Neural cell (in vitro differentiated cells): ENCODE measurements at regions not wholly inside any gene's neighbourhood (a gene's known extent, or its start where the extent isn't known, plus 50 kb on each side); places are given as distances from the start of the nearest gene placed in this dataset.

ENCODE experiments used
- EP300 ChIP-seq: fragments of 450-650 bp; conservative IDR thresholded peaks from 2 replicates; pipeline ENCODE4 v1.6.1; 2014; ENCODE audit warnings: antibody characterized with exemption, mild to moderate bottlenecking, moderate library complexity; ENCODE audit not compliant: poor library complexity, severe bottlenecking
- EZH2 ChIP-seq: fragments of 200-600, 300-800 bp; shearing (Covaris generic), sonication (generic); IDR thresholded peaks from 2 replicates; pipeline ENCODE4 v1.6.1; 2014; ENCODE audit warnings: antibody characterized with exemption, low read length, borderline replicate concordance, mild to moderate bottlenecking; ENCODE audit not compliant: insufficient read depth, poor library complexity, severe bottlenecking
- MXI1 ChIP-seq: fragments of 450-650 bp; conservative IDR thresholded peaks from 2 replicates; pipeline ENCODE4 v1.6.1; 2014; ENCODE audit warnings: antibody characterized with exemption, mild to moderate bottlenecking; ENCODE audit not compliant: poor library complexity, severe bottlenecking
- POLR2AphosphoS5 ChIP-seq: IDR thresholded peaks from 2 replicates; pipeline ENCODE4 v1.6.1; 2012
- RAD21 ChIP-seq: fragments of 450-650 bp; conservative IDR thresholded peaks from 2 replicates; pipeline ENCODE4 v1.6.1; 2014; ENCODE audit warnings: antibody characterized with exemption, mild to moderate bottlenecking, moderate library complexity
- SMC3 ChIP-seq: fragments of 450-650 bp; conservative IDR thresholded peaks from 2 replicates; pipeline ENCODE4 v1.6.1; 2014; ENCODE audit warnings: antibody characterized with exemption, mild to moderate bottlenecking, moderate library complexity; ENCODE audit not compliant: poor library complexity
- TAF1 ChIP-seq: IDR thresholded peaks from 2 replicates; pipeline ENCODE4 v1.6.1; 2012; ENCODE audit warnings: low read depth
- TF ChIP-seq, protein P1 (sequence below): fragments of 450-650 bp; IDR thresholded peaks from 2 replicates; pipeline ENCODE4 v1.5.1; 2014; ENCODE audit warnings: antibody characterized with exemption, mild to moderate bottlenecking, moderate library complexity; ENCODE audit not compliant: poor library complexity, severe bottlenecking
- TF ChIP-seq, protein P2 (sequence below): IDR thresholded peaks from 2 replicates; pipeline ENCODE4 v1.6.1; 2012; ENCODE audit warnings: borderline replicate concordance

DNA sequence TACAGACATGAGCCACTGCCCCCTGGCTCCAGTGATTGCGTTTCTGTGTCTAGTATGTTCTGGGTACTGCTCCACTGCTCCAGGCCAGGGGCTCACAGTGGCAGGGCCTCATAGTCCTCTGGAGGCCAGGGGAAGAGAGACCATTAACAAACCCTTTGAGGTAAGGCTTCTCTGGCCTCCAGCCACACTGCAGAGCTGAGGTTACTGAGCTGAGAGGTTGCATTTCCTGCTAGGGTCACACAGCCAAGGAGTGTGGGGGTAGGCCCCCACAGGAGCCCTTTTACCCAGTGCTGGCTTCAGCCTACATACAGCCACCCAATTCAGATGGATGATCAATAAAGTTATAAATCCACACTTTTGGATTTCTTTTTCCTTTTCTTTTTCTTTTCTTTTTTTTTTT, 50.4 kb upstream of the DLX4 start:
- TF ChIP-seq, protein P1, sequence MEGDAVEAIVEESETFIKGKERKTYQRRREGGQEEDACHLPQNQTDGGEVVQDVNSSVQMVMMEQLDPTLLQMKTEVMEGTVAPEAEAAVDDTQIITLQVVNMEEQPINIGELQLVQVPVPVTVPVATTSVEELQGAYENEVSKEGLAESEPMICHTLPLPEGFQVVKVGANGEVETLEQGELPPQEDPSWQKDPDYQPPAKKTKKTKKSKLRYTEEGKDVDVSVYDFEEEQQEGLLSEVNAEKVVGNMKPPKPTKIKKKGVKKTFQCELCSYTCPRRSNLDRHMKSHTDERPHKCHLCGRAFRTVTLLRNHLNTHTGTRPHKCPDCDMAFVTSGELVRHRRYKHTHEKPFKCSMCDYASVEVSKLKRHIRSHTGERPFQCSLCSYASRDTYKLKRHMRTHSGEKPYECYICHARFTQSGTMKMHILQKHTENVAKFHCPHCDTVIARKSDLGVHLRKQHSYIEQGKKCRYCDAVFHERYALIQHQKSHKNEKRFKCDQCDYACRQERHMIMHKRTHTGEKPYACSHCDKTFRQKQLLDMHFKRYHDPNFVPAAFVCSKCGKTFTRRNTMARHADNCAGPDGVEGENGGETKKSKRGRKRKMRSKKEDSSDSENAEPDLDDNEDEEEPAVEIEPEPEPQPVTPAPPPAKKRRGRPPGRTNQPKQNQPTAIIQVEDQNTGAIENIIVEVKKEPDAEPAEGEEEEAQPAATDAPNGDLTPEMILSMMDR, result no peak
- TF ChIP-seq POLR2AphosphoS5, result no peak
- TF ChIP-seq, protein P2, sequence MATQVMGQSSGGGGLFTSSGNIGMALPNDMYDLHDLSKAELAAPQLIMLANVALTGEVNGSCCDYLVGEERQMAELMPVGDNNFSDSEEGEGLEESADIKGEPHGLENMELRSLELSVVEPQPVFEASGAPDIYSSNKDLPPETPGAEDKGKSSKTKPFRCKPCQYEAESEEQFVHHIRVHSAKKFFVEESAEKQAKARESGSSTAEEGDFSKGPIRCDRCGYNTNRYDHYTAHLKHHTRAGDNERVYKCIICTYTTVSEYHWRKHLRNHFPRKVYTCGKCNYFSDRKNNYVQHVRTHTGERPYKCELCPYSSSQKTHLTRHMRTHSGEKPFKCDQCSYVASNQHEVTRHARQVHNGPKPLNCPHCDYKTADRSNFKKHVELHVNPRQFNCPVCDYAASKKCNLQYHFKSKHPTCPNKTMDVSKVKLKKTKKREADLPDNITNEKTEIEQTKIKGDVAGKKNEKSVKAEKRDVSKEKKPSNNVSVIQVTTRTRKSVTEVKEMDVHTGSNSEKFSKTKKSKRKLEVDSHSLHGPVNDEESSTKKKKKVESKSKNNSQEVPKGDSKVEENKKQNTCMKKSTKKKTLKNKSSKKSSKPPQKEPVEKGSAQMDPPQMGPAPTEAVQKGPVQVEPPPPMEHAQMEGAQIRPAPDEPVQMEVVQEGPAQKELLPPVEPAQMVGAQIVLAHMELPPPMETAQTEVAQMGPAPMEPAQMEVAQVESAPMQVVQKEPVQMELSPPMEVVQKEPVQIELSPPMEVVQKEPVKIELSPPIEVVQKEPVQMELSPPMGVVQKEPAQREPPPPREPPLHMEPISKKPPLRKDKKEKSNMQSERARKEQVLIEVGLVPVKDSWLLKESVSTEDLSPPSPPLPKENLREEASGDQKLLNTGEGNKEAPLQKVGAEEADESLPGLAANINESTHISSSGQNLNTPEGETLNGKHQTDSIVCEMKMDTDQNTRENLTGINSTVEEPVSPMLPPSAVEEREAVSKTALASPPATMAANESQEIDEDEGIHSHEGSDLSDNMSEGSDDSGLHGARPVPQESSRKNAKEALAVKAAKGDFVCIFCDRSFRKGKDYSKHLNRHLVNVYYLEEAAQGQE, result no peak
- no peak for TF ChIP-seq TAF1
- TF ChIP-seq EZH2, result no peak
- no peak for TF ChIP-seq EP300
- no peak for TF ChIP-seq RAD21
- TF ChIP-seq SMC3, result no peak
- no peak for TF ChIP-seq MXI1
